ENCODE measurements at regions not wholly inside any gene's neighbourhood (a gene's known extent, or its start where the extent isn't known, plus 50 kb on each side); places are given as distances from the start of the nearest gene placed in this dataset.
A peak's percentile ranks its signal among the peaks of the same experiment; 100 is the strongest.

GRCh38 chr14:94960285-94961001 is 190.5 kb upstream of the GSC start:
- DNase-seq (ENCODE audit: low read depth) = no peak

DNA sequence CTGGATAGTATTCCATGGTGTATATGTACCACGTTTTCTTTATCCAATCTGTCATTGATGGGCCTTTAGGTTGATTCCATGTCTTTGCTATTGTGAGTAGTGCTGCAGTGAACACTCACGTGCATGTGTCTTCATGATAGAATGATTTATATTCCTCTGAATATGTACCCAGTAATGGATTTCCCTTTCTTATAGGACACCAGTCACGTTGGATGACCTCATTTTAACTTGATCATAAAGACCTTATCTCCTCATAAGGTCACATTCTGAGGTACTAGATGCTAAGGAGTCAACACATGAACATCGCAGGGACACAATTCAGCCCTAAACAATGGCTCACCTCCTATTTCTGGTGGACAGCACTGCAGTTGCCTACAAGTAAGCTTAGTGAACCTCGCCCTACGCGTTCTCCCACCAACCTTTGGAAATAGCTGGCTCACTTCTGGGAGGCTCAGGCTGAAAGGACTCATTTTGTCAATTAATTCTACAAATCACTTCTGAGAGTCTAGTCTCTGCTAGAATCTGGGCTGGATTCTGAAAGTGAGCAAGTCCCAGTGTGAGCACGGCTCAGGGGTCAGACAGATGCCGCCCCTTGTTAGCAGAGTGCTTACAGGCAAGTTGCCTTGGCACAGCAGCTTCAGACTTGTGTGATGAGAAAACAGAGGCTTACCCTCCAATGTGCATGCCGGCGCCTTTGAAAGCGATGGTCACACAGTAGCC is 183.8 kb upstream of the GSC start:
- DNase-seq (ENCODE audit: low read depth) = no peak

DNA sequence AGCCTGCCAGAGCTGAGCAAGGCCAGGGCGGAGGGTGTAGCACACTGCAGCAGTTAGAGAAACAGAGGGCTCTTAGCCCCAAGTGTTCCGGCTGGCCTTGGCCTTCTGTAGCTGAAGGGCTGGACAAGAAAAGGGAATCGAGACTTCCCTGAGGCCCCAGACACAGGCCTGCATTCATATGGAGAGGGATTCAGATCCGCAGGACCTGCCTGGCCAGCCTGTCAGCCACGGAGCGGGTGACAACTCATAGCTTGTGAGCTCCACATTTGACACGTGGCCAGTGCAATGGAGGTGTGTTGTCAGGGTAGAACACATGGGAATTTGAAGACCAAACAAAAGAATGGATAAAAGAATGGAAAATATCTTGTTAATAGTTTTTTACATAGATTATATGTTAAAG is 182.2 kb upstream of the GSC start:
- no peak for DNase-seq (ENCODE audit: low read depth)

DNA sequence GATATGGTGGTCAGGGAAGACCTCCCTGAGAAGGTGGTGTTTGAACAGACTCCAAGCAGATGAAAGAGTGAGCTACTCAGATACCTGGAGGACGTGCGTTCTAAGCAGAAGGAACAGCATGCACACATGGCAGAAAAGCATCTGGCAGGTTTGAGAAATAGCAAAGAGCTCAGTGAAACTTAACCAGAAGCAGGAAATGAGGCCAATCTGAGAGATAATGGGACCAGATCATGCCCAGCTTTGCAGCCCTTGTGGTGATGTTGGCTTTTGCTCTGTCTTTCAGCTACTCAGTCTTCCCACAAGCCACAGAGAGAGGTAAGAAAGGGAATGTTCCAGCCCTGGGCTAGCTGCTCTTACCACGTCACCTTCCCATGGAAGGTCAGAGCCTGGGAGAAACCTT is 176.3 kb upstream of the GSC start:
- DNase-seq (ENCODE audit: low read depth) = no peak

DNA sequence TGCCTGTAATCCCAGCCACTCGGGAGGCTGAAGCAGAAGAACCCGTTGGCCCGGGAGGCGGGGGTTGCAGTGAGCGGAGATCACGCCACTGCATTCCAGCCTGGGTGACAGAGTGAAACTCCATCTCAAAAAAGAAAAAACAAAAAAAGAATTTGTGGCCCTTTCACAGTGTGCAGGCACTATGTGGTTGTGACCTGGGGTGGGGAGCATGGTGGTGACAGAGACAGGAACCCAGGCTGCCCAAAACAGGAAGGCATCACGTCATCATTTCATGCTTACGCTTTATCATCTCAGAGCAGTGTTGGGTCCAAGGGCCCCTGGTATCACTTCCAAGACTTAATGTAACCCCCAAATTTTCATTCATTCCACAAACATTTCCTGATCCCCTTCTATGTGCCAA is 175.7 kb upstream of the GSC start:
- DNase-seq (ENCODE audit: low read depth) = no peak

DNA sequence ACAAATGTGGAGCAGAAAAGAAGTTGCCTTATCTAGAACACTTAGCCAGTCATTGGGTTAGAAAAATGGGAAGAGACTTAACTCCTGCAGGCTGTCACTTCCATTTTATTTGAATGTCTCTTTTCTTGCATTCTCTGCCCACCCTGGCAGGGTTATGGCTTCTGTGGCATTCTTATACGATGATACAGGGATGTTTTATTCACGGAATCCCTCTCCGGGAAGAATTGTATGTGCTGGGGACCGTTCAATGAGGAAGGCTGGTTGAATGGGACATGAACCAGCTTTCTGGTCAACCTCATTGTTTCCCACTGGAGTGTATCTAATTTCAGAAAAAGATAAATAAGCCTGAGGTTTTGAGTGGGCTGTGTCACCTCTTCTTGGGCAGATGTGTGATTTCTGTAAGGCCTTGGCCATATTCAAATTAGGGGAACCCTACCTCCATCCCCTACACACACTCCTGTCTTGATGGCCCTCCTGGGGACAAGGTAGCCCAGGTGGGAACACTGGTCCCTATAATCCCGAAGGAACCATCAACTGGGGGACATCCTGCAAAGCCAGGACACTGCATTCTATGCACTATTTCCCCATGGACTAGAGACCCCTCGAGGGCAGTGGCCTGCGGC is 174.8 kb upstream of the GSC start:
- no peak for DNase-seq (ENCODE audit: low read depth)

- no peak for DNase-seq (ENCODE audit: low read depth)
Observed at GRCh38 chr14:94942601-94943000, 172.7 kb upstream of the GSC start.

GRCh38 chr14:94941311-94941710 is 171.4 kb upstream of the GSC start:
- no peak for DNase-seq (ENCODE audit: low read depth)

- DNase-seq (ENCODE audit: low read depth) = no peak
Observed at GRCh38 chr14:94940263-94940993, 170.5 kb upstream of the GSC start.

DNA sequence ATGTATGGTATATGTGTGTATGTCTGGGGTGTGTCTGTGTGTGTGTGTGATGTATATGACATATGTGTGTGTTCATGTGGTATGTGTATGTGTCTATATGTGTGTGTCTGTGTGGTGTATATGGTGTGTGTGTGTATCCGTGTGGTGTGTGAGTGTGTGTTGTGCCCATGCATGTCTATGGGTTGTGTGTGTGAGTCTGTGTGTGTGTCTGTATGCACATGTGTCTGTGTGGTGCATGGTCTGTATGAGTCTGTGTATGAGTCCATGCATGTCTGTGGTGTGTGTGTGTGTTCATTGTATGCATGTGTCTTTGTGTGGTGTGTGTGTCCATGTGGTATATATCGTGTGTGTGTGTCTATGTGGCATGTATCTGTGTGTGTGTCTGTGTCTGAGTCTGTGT is 168.1 kb upstream of the GSC start:
- no peak for DNase-seq (ENCODE audit: low read depth)

DNA sequence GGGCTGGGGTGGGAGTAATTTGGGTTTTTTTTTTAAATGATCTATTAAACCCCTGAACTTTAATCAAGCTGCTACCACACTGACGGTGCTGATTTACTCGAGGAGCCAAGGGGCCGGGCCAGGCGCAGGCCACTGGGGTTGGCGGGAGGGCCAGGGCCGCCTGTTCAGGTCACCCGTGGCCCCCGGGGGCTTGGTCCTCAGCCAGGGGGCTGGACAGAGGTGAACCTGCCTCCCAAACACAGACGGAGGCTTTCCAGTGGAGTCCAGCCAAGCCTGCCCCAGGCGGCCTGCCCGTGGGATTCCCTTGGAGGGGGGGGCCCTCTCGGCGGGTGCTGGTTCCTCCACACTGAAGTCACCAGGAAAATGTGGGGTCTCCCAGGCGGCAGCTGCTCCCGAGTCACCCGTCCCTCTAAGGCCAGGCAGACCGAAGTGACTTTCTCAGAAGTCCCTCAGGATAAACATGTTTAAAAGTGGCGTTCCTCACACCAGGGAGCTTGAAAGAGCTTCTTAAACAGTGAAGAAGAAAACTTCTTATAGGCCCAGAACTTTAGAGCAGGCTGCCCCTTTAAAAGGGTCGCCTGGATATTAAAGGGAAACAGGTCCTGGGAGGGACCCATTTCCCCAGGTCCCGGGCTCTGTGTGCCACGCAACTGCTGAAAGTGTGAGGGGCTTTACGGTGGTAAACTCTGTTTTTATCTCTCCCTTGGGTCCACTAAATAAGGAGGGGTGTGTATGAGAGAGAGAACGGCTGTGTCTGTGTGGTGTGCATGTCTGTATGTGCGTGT is 167.2 kb upstream of the GSC start:
- DNase-seq (ENCODE audit: low read depth) = no peak

- peak; percentile 2 for DNase-seq (ENCODE audit: low read depth)
Observed at GRCh38 chr14:94936401-94936892, 166.5 kb upstream of the GSC start.

DNA sequence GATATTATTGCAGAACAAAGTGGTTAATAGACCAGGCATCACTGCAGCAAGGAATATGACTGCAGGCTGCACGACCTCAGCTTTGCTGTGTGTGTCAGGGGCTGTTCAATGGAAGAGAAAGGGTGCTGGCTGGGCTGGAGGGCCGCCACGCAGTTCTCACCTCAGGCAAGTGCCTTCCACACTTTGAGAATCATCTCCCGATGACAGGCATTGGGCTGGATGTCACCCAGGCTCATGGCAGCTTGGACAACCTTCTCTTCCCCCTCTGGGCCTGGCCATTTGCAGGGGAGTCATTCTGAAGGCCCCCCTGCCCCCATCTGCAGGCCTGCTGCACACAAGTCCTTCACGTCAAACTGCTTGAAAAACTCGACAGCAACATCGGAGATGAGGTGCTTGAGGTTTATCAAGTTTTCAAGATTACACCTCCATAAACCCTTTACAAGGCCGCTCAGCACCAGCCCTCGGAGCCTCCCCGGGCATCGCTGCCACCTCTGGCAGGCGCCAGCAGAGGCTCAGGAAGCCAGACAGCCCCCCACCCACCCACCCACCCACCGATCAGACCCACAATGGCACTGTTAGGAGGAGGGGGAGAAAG is 165.9 kb upstream of the GSC start:
- no peak for DNase-seq (ENCODE audit: low read depth)

DNA sequence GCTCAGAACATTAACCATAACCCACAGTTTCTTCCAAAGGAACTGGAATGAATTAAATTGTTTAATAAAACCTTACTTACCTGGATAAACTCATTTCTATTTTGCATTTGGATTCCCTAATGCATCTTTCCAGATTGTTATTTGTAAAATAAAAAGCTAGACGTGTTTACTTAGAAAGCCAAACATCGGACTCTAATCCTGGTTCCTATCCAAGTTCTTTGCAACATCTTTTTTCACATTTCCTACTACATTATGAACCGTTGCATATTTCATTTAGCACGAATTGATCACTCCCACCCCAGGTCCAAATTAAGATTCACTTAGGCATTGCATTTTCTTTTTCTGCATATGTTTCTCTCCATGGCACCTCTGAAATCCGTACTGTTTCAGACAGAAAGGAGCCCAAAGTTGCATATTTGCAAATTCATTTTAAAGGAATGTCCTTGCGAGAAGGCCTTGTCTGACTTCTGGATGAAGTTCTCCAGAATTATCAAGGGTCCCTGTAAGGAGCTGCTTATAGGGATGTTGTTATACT is 164.4 kb upstream of the GSC start:
- no peak for DNase-seq (ENCODE audit: low read depth)

GRCh38 chr14:94933486-94933885 is 163.6 kb upstream of the GSC start:
- DNase-seq (ENCODE audit: low read depth) = no peak

- no peak for DNase-seq (ENCODE audit: low read depth)
Observed at GRCh38 chr14:94932589-94932988, 162.7 kb upstream of the GSC start.

DNA sequence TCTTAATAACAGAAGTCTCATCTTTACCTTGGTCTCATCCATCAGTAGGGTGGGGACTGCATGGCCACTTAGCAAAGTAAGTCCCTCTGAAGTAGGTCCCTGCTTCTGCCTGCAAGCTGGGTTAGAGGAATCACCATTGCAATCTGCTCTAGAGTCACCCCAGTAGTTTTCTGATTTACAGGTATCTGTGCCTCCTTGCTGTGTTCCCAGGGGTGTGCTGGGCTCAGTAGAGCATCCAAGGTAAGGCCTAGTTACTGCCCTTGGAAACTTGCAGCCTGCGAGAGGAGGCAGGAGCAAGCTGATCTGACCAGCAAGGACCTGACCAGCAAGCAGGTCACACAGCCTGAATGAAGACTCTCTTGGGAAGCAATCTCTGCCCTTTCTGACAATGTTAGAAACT is 160.8 kb upstream of the GSC start:
- DNase-seq (ENCODE audit: low read depth) = no peak

DNA sequence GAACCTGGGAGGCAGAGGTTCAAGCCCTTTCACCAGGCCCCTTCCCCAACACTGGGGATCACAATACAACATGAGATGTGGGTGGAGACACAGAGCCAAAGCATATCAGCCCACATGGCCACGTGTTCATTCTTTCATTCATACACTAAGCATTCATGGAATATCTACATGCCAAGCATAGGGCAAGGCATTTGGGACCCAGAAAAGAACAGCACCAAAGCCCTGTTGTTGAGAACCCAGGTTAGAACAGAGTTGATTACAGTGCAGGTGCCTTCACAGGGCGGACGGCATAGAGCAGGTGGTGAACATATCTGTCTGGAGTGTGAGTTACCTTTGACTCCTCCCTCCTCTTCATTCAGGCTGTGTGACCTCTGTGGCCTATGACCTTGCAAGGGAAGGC is 159.4 kb upstream of the GSC start:
- DNase-seq (ENCODE audit: low read depth) = no peak

GRCh38 chr14:94926176-94926575 is 156.3 kb upstream of the GSC start:
- DNase-seq (ENCODE audit: low read depth) = no peak

- DNase-seq (ENCODE audit: low read depth) = no peak
Observed at GRCh38 chr14:94925416-94926173, 155.7 kb upstream of the GSC start.
